HAP-1 (cell line): ENCODE measurements at regions not wholly inside any gene's neighbourhood (a gene's known extent, or its start where the extent isn't known, plus 50 kb on each side); places are given as distances from the start of the nearest gene placed in this dataset.

ENCODE experiments used
- DNase-seq, 2 experiments: peaks; one replicate each; pipeline ENCODE4 v3.0.0-alpha.2; 2016 to 2020; ENCODE audit warnings: low spot score in 2 of 2
- H3K27me3 ChIP-seq: fragments of 250-450 bp; sonication (Bioruptor Pico); 2 replicates; pipeline ENCODE4 v1.5.1; 2020; ENCODE audit warnings: low read depth, mild to moderate bottlenecking, moderate library complexity
- H3K36me3 ChIP-seq: fragments of 250-450 bp; sonication (Bioruptor Pico); replicated peaks from 2 replicates; pipeline ENCODE4 v1.5.1; 2020; ENCODE audit warnings: mild to moderate bottlenecking
- H3K4me1 ChIP-seq: fragments of 250-450 bp; sonication (Bioruptor Pico); 2 replicates; pipeline ENCODE4 v1.5.1; 2020; ENCODE audit warnings: mild to moderate bottlenecking
- H3K4me3 ChIP-seq: fragments of 250-450 bp; sonication (Bioruptor Pico); 2 replicates; pipeline ENCODE4 v1.5.1; 2020; ENCODE audit warnings: mild to moderate bottlenecking, moderate library complexity
- H3K9me3 ChIP-seq: fragments of 250-450 bp; sonication (Bioruptor Pico); 2 replicates; pipeline ENCODE4 v1.5.1; 2020; ENCODE audit warnings: mild to moderate bottlenecking, moderate library complexity
- in situ Hi-C: fragments of 300-500 bp; cut with MboI; formaldehyde crosslinking; loops from 3 replicates; pipeline ENCODE4 v1.14.3; 2020; ENCODE audit warnings: low sequenced_read_pairs, inconsistent platforms, mixed read lengths

GRCh38 chr16:8310816-8311215 lies 279.5 kb downstream of the TMEM114 start:
- Histone ChIP-seq H3K4me1 (no peaks in the 10 kb centered on the region), H3K27me3 (no peaks in the 10 kb centered on the region), H3K36me3 (no peaks in the 10 kb centered on the region), H3K9me3 (no peaks in the 10 kb centered on the region), H3K4me3 (no peak overlapping the region)
- in situ Hi-C loops: no loop called here
- DNase-seq: no peak

- H3K4me3 ChIP-seq: no peak overlapping the region
- DNase-seq: no peak
- in situ Hi-C loops: no loop called here
- H3K36me3 ChIP-seq: no peaks in the 10 kb centered on the region
- H3K4me1 ChIP-seq: no peaks in the 10 kb centered on the region
- no peaks in the 10 kb centered on the region for H3K27me3 ChIP-seq
- no peaks in the 10 kb centered on the region for H3K9me3 ChIP-seq
Measured at GRCh38 chr16:8310323-8310722, 280.0 kb downstream of the TMEM114 start.

DNA sequence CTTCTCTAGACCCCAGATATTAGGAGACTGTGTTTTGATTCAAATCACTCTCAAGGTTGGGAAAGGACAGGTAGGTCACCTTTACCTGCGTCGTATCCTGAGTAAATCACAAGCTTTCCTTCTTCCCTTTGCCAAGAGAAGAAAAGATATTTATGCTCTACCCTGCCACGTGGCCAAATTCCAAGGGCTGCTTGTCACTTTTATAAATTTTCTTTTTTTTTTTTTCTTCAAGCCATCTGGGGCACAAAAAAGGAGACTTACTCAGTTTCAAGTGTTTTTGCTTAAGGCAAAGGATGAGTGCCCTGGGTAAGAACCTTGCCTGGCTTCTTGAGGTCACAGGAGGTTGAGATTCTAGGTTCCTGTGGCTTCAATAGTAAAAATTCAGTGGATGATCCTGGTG lies 285.1 kb downstream of the TMEM114 start:
- no peak for DNase-seq
- Histone ChIP-seq H3K4me1 (no peaks in the 10 kb centered on the region), H3K4me3 (no peak overlapping the region), H3K36me3 (no peaks in the 10 kb centered on the region), H3K27me3 (no peaks in the 10 kb centered on the region), H3K9me3 (no peaks in the 10 kb centered on the region)
- in situ Hi-C loops: no loop called here

DNA sequence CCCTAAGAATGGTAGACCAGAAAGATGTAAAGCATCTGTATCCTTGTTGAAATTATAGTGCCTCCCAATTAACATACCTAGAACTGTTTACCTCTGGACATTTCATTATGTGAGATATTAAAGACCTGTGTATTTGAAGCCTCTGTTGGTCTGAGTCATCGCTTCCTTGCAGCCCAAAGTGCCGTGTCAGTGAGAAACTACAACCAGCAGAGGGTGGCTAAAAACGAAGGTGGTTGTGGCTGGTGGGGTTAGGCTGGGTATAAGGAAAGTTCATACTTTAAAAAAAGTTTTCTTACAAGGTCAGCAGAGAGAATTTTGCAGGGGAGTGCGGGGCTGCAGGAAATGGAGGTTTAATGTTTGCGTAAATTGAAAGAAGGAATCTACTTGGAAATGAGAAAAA lies 290.7 kb downstream of the TMEM114 start:
- H3K9me3 ChIP-seq: no peaks in the 10 kb centered on the region
- no peaks in the 10 kb centered on the region for H3K4me1 ChIP-seq
- in situ Hi-C loops: no loop called here
- H3K27me3 ChIP-seq: no peaks in the 10 kb centered on the region
- no peak overlapping the region for H3K4me3 ChIP-seq
- no peaks in the 10 kb centered on the region for H3K36me3 ChIP-seq
- DNase-seq: no peak

DNA sequence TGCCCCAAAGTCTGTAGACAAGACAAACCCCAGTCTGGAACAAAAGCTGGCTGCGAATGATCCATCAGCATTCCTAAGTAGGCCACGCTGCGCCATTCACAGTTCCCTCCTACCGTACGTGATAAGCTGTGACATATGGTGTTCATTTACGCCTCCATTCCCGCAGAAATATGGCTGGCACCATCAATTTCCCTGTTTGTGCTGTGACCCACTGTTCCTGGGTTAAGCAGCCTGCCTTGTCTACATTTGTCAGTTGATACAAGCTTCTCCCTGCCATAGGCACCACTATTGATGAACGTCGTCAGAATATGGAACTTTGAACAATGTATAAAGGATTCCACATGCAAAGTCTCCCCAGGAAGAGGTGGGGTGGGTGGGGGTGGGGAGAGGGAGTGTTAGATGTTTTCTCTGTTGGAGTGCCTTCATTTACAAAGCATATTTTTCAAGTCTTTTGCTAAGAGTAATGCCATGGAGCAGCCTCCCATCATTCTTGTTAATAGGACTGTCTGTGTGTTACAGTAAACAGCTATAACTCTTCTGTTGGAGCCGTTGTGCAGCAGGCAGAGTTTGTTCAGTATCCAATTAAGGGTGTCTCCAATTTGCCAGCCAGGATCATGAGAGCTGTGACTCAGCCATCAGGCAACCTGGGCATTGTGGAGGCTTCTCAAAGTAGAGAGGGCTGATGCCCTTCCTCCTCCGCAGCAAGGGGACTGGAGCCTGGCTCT lies 294.6 kb downstream of the TMEM114 start:
- Histone ChIP-seq H3K27me3 (no peaks in the 10 kb centered on the region), H3K36me3 (no peaks in the 10 kb centered on the region), H3K9me3 (no peaks in the 10 kb centered on the region), H3K4me3 (no peak overlapping the region), H3K4me1 (no peaks in the 10 kb centered on the region)
- no peak for DNase-seq
- in situ Hi-C loops: no loop called here

DNA sequence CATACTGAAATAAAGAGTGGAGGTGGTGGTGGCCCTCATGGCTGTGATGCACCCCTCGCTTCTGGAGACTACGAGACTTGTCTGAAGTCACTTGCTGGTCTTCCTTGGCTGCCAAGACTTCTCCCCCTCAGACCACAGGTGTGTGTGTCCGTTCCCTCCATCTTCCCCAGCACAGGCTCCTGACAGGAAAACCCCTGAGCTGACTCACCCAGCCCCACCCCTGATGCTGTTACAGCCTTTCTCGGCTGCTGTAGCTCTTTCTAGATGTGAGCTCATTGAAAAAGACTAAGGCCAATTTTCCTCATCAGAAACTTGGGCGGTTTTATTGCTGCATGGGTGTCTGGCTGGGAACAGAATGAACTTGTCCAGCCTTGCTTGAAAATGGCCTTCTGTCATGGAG lies 296.9 kb downstream of the TMEM114 start:
- Histone ChIP-seq H3K4me1 (no peaks in the 10 kb centered on the region), H3K27me3 (no peaks in the 10 kb centered on the region), H3K9me3 (no peaks in the 10 kb centered on the region), H3K36me3 (no peaks in the 10 kb centered on the region), H3K4me3 (no peak overlapping the region)
- DNase-seq: no peak
- in situ Hi-C loops: no loop called here

GRCh38 chr16:8292271-8292670 lies 298.0 kb downstream of the TMEM114 start:
- Histone ChIP-seq H3K9me3 (no peaks in the 10 kb centered on the region), H3K27me3 (no peaks in the 10 kb centered on the region), H3K4me1 (no peaks in the 10 kb centered on the region), H3K36me3 (no peaks in the 10 kb centered on the region), H3K4me3 (no peak overlapping the region)
- no peak for DNase-seq
- in situ Hi-C loops: no loop called here

DNA sequence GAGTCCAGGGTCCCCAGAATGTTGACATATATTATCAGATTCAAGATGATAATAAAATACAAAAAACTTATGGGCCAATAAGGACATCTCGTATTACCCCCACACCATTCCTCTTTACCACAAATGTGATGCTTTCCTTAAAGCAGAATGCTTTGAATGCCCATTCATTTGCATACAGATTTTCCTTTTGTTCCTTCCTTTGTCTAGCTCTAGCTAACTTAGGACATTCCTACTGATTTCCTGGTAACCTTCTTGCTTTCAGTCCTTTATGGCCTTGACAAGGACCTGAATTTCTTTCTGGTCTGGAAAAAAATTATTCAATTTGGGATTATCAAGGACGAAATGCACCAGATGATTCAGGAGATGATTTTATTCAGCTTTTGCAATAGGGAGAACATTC lies 304.0 kb downstream of the TMEM114 start:
- no peaks in the 10 kb centered on the region for H3K4me1 ChIP-seq
- H3K27me3 ChIP-seq: no peaks in the 10 kb centered on the region
- H3K4me3 ChIP-seq: no peak overlapping the region
- no peak for DNase-seq
- in situ Hi-C loops: no loop called here
- no peaks in the 10 kb centered on the region for H3K36me3 ChIP-seq
- no peaks in the 10 kb centered on the region for H3K9me3 ChIP-seq

DNA sequence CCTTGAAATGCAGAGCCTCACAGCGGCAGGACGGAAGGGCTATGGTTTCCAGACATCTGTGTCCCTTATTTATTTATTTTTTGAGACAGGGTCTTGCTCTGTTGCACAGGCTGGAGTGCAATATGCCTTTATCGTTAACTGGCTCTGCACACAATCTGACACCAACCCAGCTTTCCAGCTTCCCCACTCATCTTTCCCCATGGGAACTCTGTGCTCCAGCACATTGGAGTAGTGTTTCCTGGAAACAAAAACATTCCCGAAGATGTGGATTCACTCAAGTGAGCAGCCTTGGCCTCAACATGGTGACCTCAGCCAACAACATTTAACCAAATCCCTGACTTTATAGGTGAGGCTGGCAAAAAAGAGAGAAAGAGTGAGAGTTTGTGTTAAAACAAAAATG lies 307.1 kb downstream of the TMEM114 start:
- no peaks in the 10 kb centered on the region for H3K4me1 ChIP-seq
- H3K9me3 ChIP-seq: no peaks in the 10 kb centered on the region
- no peaks in the 10 kb centered on the region for H3K27me3 ChIP-seq
- no peak overlapping the region for H3K4me3 ChIP-seq
- no peak for DNase-seq
- H3K36me3 ChIP-seq: no peaks in the 10 kb centered on the region
- in situ Hi-C loops: no loop called here

DNA sequence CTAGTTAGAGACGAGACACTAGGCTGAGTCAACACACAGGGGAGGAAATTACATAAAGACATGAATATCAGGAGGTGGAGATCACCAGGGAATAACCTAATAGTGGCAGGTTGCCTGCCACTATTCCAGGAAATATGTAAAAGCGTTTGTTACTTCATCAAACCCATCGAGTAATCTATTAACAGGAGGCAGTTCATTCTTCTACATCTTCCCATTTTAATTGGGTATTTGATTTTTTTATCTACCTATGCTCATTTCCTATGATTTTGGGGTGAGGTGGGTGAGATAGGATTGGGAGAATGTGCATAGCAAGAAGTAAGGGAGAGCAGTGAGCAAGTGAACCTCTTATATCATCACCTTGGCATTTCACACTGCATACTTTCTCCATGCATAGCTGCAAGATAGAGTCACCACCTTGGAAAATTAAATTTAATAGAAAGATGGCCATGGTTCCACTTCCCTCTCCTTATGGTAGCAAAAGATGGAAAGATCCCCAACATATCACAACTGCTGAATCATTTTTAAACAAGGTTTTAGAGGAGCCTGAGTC lies 312.2 kb downstream of the TMEM114 start:
- H3K27me3 ChIP-seq: no peaks in the 10 kb centered on the region
- no peaks in the 10 kb centered on the region for H3K4me1 ChIP-seq
- no peaks in the 10 kb centered on the region for H3K36me3 ChIP-seq
- DNase-seq: no peak
- no peaks in the 10 kb centered on the region for H3K9me3 ChIP-seq
- in situ Hi-C loops: no loop called here
- no peak overlapping the region for H3K4me3 ChIP-seq

GRCh38 chr16:8271344-8271743 lies 319.0 kb downstream of the TMEM114 start:
- Histone ChIP-seq H3K4me1 (no peaks in the 10 kb centered on the region), H3K9me3 (no peaks in the 10 kb centered on the region), H3K36me3 (no peaks in the 10 kb centered on the region), H3K27me3 (no peaks in the 10 kb centered on the region), H3K4me3 (no peak overlapping the region)
- DNase-seq: no peak
- in situ Hi-C loops: no loop called here

DNA sequence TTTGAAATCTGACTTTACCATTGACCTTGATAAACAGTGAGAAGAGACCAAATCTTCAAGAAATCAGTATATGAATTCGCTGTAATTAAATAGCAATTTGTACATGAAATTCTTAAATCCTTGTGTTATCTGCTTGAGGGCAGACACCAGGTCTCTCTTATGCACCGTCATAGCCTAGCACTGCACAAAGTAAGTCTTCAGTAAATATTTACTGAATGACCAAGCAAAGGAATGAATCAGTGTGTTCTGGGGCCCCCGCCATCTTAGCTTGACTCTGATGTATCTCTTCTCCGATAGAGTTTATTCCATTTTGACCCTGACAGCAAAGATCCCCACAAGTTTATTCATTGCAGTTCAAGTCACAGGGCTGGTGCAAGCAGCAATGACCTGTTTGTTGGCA lies 328.0 kb downstream of the TMEM114 start:
- DNase-seq: no peak
- Histone ChIP-seq H3K27me3 (no peaks in the 10 kb centered on the region), H3K4me1 (no peaks in the 10 kb centered on the region), H3K36me3 (no peaks in the 10 kb centered on the region), H3K9me3 (no peaks in the 10 kb centered on the region), H3K4me3 (no peak overlapping the region)
- in situ Hi-C loops: no loop called here

DNA sequence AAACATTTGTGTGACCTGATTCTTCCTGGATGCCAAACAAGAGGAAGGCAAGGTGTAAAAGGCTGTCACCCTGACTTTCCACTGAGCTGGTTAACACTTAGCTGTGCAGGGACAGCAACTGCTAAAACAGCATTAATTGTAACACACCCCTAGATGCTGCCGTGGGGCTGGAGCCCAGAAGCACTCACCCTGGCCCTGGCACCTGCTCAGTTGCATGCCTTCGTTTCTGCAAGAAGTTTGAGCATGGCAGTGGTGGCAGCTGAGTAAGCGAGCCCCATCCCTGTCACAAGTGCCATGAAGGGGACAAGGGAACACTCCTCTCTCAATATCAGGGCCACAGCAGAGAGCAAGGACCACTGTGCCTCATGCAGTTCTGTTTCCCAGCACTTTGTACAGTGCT lies 330.2 kb downstream of the TMEM114 start:
- Histone ChIP-seq H3K27me3 (no peaks in the 10 kb centered on the region), H3K4me1 (no peaks in the 10 kb centered on the region), H3K9me3 (no peaks in the 10 kb centered on the region), H3K4me3 (no peak overlapping the region), H3K36me3 (no peaks in the 10 kb centered on the region)
- no peak for DNase-seq
- in situ Hi-C loops: no loop called here

DNA sequence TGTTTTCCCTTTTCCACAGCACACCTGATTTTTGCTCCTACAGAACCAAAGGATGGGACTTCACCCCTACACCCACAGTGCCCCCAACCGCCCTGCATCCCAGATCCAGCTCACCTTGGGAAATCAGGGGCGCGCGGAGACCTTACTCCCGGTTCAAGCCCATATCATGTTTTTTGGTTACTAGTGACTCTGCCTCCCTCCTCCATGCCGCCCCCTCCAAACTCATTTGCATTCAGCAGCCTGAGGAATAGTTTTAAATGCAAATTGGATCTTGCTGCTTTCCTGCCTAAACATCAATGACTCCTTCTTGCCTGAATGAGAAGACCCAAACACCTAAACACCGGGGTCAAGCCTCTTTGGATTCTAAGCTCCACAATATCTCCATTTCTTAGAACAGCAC lies 331.8 kb downstream of the TMEM114 start:
- Histone ChIP-seq H3K9me3 (no peaks in the 10 kb centered on the region; the same call in 1 of the 2 replicates), H3K27me3 (no peaks in the 10 kb centered on the region), H3K4me3 (no peak overlapping the region), H3K4me1 (no peaks in the 10 kb centered on the region), H3K36me3 (no peaks in the 10 kb centered on the region)
- DNase-seq: no peak
- in situ Hi-C loops: no loop called here

- in situ Hi-C loops: no loop called here
- no peaks in the 10 kb centered on the region for H3K27me3 ChIP-seq
- DNase-seq: no peak
Measured at GRCh38 chr16:8257561-8257960, 332.8 kb downstream of the TMEM114 start.

More at GRCh38 chr16:8257561-8257960, 332.8 kb downstream of the TMEM114 start:
- Histone ChIP-seq H3K9me3 (no peaks in the 10 kb centered on the region; the same call in 1 of the 2 replicates), H3K4me1 (no peaks in the 10 kb centered on the region), H3K36me3 (no peaks in the 10 kb centered on the region), H3K4me3 (no peak overlapping the region)
